ENCODE measurements at regions not wholly inside any gene's neighbourhood (a gene's known extent, or its start where the extent isn't known, plus 50 kb on each side); places are given as distances from the start of the nearest gene placed in this dataset.
"Not testable (repeated sequence)": the region's sequence is repeated elsewhere in the genome, so short reads cannot be mapped to it uniquely, and the experiment has no call there.

- no peak for DNase-seq
Observed at GRCh38 chr2:193219413-193219812, 1024.7 kb upstream of the TMEFF2 start.

GRCh38 chr2:193201583-193201982 lies 1006.9 kb upstream of the TMEFF2 start:
- DNase-seq, result no peak

GRCh38 chr2:193199322-193199721 lies 1004.6 kb upstream of the TMEFF2 start:
- DNase-seq, result no peak

- DNase-seq, result no peak
Observed at GRCh38 chr2:193187816-193188215, 993.1 kb upstream of the TMEFF2 start.

- DNase-seq, result not testable (repeated sequence)
Observed at GRCh38 chr2:193170981-193171380, 976.2 kb upstream of the TMEFF2 start.

GRCh38 chr2:193156480-193156879 lies 961.7 kb upstream of the TMEFF2 start:
- no peak for DNase-seq

GRCh38 chr2:193154076-193154475 lies 959.3 kb upstream of the TMEFF2 start:
- no peak for DNase-seq

GRCh38 chr2:193153576-193153975 lies 958.8 kb upstream of the TMEFF2 start:
- no peak for DNase-seq

GRCh38 chr2:193142467-193142866 lies 947.7 kb upstream of the TMEFF2 start:
- not testable (repeated sequence) for DNase-seq

- no peak for DNase-seq
Observed at GRCh38 chr2:193141998-193142397, 947.3 kb upstream of the TMEFF2 start.

GRCh38 chr2:193140895-193141294 lies 946.2 kb upstream of the TMEFF2 start:
- not testable (repeated sequence) for DNase-seq

- no peak for DNase-seq
Observed at GRCh38 chr2:193124815-193125214, 930.1 kb upstream of the TMEFF2 start.

- DNase-seq, result no peak
Observed at GRCh38 chr2:193114827-193115226, 920.1 kb upstream of the TMEFF2 start.

GRCh38 chr2:193112986-193113385 lies 918.3 kb upstream of the TMEFF2 start:
- DNase-seq, result no peak

- DNase-seq, result no peak
Observed at GRCh38 chr2:193103064-193103463, 908.3 kb upstream of the TMEFF2 start.

GRCh38 chr2:193101591-193101990 lies 906.9 kb upstream of the TMEFF2 start:
- DNase-seq, result no peak

- no peak for DNase-seq
Observed at GRCh38 chr2:193088026-193088425, 893.3 kb upstream of the TMEFF2 start.

GRCh38 chr2:193076995-193077394 lies 882.3 kb upstream of the TMEFF2 start:
- no peak for DNase-seq

- no peak for DNase-seq
Observed at GRCh38 chr2:193074933-193075332, 880.2 kb upstream of the TMEFF2 start.

GRCh38 chr2:193072647-193073046 lies 877.9 kb upstream of the TMEFF2 start:
- no peak for DNase-seq

GRCh38 chr2:193025556-193025955 lies 830.8 kb upstream of the TMEFF2 start:
- not testable (repeated sequence) for DNase-seq

- DNase-seq, result no peak
Observed at GRCh38 chr2:193024791-193025190, 830.1 kb upstream of the TMEFF2 start.

- no peak for DNase-seq
Observed at GRCh38 chr2:193011870-193012269, 817.1 kb upstream of the TMEFF2 start.

GRCh38 chr2:192993059-192993458 lies 798.3 kb upstream of the TMEFF2 start:
- no peak for DNase-seq

GRCh38 chr2:192983173-192983572 lies 788.4 kb upstream of the TMEFF2 start:
- DNase-seq, result no peak

GRCh38 chr2:192978395-192978794 lies 783.7 kb upstream of the TMEFF2 start:
- no peak for DNase-seq
